Activated T-cell treated with anti-CD3 and anti-CD28 coated beads, Interleukin-2, amount 50 U/mL, for 72 hours (primary cell): ENCODE measurements at regions not wholly inside any gene's neighbourhood (a gene's known extent, or its start where the extent isn't known, plus 50 kb on each side); places are given as distances from the start of the nearest gene placed in this dataset.
"Not testable (repeated sequence)": the region's sequence is repeated elsewhere in the genome, so short reads cannot be mapped to it uniquely, and the experiment has no call there.

Source experiments
- ATAC-seq, 2 donors: fragments of 150-1000 bp; cut with Tn5 transposase; replicated peaks in 1 of 2; 2 replicates each; pipeline ENCODE4 v1.10.0; 2021; ENCODE audit warnings: moderate library complexity in 2 of 2, mild to moderate bottlenecking in 1 of 2
- DNase-seq, 2 donors: peaks; one replicate each; pipeline ENCODE4 v3.0.0; 2021 to 2022; ENCODE audit warnings: mixed read lengths in 1 of 2
- H3K27ac Mint-ChIP-seq: one replicate; pipeline ENCODE4 v1.8.0; 2022; ENCODE audit warnings: mild to moderate bottlenecking, moderate library complexity, mixed read lengths
- H3K27me3 Mint-ChIP-seq: one replicate; pipeline ENCODE4 v1.8.0; 2022; ENCODE audit warnings: low read depth, mixed read lengths
- H3K36me3 Mint-ChIP-seq, 2 donors: one replicate each; pipeline ENCODE4 v1.8.0; 2022; ENCODE audit warnings: mixed read lengths in 2 of 2, mild to moderate bottlenecking in 1 of 2; ENCODE audit not compliant: insufficient read depth in 2 of 2
- H3K4me1 Mint-ChIP-seq: one replicate; pipeline ENCODE4 v1.8.0; 2022; ENCODE audit warnings: low read depth, mixed read lengths
- H3K4me3 Mint-ChIP-seq, 2 donors: one replicate each; pipeline ENCODE4 v1.8.0; 2022; ENCODE audit warnings: mild to moderate bottlenecking in 2 of 2, mixed read lengths in 2 of 2, moderate library complexity in 2 of 2
- H3K9me3 Mint-ChIP-seq, 2 donors: one replicate each; pipeline ENCODE4 v1.8.0; 2022; ENCODE audit warnings: mixed read lengths in 2 of 2

DNA sequence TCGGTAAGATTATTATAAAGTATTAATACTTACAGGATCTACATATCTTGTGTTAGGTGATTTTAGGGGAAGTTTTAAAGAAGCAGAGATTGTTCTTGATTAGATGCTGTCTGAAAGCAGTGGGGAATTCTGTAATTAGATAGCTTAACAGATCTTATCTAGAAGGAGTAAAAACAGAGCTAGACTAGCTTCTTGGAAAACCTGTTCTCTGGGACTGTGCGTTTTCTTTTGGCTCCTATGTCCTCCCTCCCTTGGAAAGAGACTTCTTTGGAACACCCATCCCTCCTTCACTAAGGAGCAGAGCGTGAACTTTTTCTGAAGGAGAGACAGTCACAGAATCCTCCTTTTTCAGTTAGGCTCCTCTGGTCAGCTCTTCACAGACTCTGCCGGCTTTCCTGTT, 83.5 kb upstream of the ZNF184 start:
- Mint-ChIP-seq H3K9me3 (peaks cover 0 to 1% of the 10 kb centered on the region in 2 donors), H3K36me3 (peaks cover 0 to 4% of the 10 kb centered on the region in 2 donors), H3K27ac (no peak overlapping the region), H3K4me1 (peaks cover 23% of the 10 kb centered on the region), H3K27me3 (peaks cover 75% of the 10 kb centered on the region), H3K4me3 (no peak overlapping the region)
- no peak for ATAC-seq
- DNase-seq, result no peak

DNA sequence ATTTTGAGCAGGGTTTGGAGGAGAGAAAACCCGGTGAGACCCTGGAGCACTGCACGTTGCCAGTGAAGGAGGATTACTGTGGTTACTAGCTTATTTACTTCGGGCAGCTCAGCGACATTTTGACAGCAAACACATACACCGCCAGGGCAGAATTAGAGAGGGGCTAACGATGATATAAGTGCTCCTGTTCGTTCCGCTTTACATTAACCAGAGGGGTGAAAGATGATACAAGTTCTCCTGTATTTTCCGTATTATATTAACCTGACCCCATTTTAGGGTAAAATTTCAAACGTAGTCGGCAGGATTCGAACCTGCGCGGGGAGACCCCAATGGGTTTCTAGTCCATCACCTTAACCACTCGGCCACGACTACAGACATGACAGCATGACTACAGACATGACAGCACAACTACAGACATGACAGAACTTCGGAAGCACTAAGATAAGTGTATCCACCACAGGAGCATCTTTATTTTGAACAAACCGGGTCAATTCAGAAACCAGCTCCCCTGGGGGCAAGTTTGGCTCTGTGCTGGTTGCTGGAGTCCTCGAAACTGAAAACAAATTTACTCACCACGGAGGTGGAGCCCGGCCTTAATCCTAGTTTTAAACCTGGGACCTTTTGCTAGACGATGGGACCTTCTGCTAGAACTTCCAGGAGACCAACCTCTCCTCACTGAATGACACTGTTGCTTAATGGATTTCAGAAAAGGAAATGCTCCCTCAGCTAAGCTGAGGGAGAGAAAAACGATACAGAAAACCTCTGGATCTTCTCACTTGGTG, 80.4 kb upstream of the ZNF184 start:
- Mint-ChIP-seq H3K27me3 (peaks cover 74% of the 10 kb centered on the region), H3K27ac (peak overlapping the region; percentile 84), H3K4me1 (peaks cover 21% of the 10 kb centered on the region), H3K9me3 (peaks cover 0 to 2% of the 10 kb centered on the region in 2 donors), H3K4me3 (peak overlapping the region; percentile 42 to 75), H3K36me3 (peaks cover 0 to 4% of the 10 kb centered on the region in 2 donors)
- DNase-seq (peak; percentile 48 to 53), ATAC-seq (peak; percentile 93 to 95)

- Mint-ChIP-seq H3K36me3 (peaks cover 0 to 3% of the 10 kb centered on the region in 2 donors), H3K27ac (no peak overlapping the region)
- ATAC-seq, result no peak
Observed at GRCh38 chr6:27551607-27552006, 78.7 kb upstream of the ZNF184 start.

DNA sequence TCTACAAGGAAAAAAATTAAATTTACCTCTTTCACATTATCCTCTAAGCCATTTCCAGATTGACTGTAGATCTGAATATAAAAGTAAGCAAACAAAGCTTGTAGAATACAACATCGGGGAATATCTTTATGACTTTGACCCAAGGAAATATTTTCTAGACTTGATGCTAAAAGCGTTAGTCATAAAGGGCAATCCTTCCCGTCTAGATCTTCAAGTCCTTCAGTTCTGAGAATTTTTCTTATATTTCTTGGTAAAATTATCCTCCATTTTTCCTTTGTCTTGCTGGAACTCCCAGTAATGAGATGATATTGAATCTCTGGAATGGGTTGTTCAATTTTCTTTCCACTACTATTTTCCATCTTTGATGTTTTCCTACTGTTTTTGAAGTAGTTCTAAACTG, 77.8 kb upstream of the ZNF184 start:
- H3K9me3 Mint-ChIP-seq, result peaks cover 1 to 3% of the 10 kb centered on the region in 2 donors
- H3K4me1 Mint-ChIP-seq, result peaks cover 36% of the 10 kb centered on the region
- DNase-seq, result no peak
- peaks cover 79% of the 10 kb centered on the region for H3K27me3 Mint-ChIP-seq
- ATAC-seq, result no peak
- no peak overlapping the region for H3K4me3 Mint-ChIP-seq
- H3K27ac Mint-ChIP-seq, result no peak overlapping the region
- peaks cover 2% of the 10 kb centered on the region in 2 donors for H3K36me3 Mint-ChIP-seq

More at GRCh38 chr6:27551607-27552006, 78.7 kb upstream of the ZNF184 start:
- Mint-ChIP-seq H3K27me3 (peaks cover 74% of the 10 kb centered on the region), H3K4me1 (peaks cover 32% of the 10 kb centered on the region), H3K4me3 (no peak overlapping the region), H3K9me3 (peaks cover 0 to 2% of the 10 kb centered on the region in 2 donors)
- no peak for DNase-seq

- not testable (repeated sequence) for DNase-seq, H3K9me3 Mint-ChIP-seq, H3K4me3 Mint-ChIP-seq, H3K27ac Mint-ChIP-seq, H3K36me3 Mint-ChIP-seq, ATAC-seq
- H3K27me3 Mint-ChIP-seq, result peaks cover 92% of the 10 kb centered on the region
- peaks cover 51% of the 10 kb centered on the region for H3K4me1 Mint-ChIP-seq
Observed at GRCh38 chr6:27549241-27549598, 76.3 kb upstream of the ZNF184 start.

DNA sequence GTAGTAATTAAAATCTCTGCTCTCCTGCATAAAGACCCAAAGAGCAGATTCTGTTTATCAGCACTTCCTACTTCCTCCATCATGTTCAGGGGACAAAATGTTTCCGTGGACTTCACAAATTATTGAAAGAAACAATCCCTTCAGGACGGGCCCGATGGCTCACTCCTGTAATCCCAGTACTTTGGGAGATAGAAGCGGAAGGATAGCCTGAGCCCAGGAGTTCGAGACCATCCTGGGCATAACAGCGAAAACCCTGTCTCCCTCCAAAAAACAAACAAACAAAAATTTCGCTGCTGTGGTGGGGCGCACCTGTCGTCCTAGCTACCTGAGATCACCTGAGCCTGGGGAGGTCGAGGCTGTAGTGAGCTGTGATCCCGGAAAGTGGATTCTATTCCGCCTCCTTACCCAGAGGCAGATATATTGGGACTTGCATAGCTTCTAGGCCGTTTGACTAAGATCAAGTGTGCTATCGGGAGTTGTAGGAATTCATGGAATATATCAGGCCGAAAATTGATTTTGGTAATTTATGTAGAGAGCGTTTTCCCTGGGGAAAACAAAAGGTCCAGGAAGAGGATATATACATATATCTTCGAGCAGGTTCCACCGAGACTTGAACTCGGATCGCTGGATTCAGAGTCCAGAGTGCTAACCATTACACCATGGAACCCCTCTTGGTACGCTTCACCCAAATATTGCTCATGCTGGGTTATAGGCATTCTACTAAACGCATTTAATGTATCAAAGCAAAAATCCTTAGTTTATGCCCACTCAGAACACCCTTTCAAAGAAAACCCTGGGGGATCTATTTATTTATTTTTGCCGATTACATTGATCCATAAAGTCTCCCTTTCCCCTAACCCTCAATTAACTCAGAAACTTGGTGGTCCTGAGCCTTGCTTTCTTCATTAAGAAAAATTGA, 74.5 kb upstream of the ZNF184 start:
- peaks cover 91% of the 10 kb centered on the region for H3K27me3 Mint-ChIP-seq
- DNase-seq (peak; percentile 37 to 60), ATAC-seq (peak; percentile 35 to 69)
- H3K4me1 Mint-ChIP-seq, result peaks cover 39% of the 10 kb centered on the region
- H3K27ac Mint-ChIP-seq, result no peak overlapping the region
- peaks cover 6 to 11% of the 10 kb centered on the region in 2 donors for H3K36me3 Mint-ChIP-seq
- peak overlapping the region; percentile 64 to 79 for H3K4me3 Mint-ChIP-seq
- H3K9me3 Mint-ChIP-seq, result peaks cover 2 to 3% of the 10 kb centered on the region in 2 donors

DNA sequence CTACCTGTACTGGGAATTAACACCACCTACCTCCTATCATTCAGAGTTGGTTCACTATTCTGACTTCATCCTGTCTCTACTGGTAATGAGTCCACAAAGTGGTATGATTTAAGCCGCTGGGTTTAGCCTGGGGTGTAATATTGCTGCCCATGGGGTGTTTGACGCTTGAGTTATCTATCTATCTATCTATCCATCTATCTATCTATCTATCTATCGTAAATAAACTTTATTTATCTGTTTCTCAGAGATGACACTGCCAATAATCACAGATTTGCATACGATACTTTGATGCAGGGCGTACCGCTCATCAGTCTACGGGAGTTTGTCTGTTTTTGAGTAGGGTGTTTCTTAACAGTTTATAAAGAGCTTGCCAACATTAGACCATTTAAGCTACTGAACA, 73.6 kb upstream of the ZNF184 start:
- Mint-ChIP-seq H3K9me3 (peaks cover 2 to 3% of the 10 kb centered on the region in 2 donors), H3K36me3 (peaks cover 6 to 10% of the 10 kb centered on the region in 2 donors), H3K27me3 (peaks cover 93% of the 10 kb centered on the region), H3K27ac (no peak overlapping the region), H3K4me3 (peak overlapping the region; percentile 34 to 79), H3K4me1 (peaks cover 38% of the 10 kb centered on the region)
- ATAC-seq (no peak), DNase-seq (no peak)

DNA sequence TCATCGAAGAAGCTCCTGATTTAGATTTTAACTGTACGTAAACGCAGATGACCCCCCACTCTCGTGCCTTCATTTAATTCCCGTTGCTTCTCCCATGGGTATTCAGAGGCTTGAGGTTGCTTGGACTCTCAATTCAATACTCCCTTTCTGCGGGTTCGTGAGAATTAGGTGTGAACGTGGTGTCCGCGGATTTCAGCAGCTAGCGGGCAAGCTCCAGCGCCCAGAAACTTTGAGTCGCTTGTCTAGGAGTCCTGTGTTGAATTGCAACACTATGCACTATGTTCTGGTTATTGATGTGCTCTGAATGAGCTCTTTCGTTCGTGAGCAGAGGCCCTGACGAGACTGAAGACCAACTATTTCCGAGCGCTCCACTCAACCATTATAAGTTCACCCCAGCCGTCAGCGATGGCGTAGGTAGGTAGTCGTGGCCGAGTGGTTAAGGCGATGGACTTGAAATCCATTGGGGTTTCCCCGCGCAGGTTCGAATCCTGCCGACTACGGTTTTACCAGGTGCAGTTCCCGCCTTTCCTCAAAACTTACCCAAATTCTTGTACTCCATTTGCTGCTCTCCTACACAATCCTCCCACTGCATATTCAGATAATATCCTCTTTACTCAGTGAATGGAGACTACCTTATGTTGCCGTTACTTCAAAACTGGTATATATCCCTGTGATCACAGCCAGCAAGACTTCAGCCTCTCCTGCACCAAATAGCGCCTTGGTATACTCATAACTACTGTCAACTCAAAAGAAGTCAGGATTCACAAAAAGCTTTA, 72.6 kb upstream of the ZNF184 start:
- Mint-ChIP-seq H3K36me3 (peaks cover 6 to 9% of the 10 kb centered on the region in 2 donors), H3K4me1 (peaks cover 38% of the 10 kb centered on the region), H3K27me3 (peaks cover 93% of the 10 kb centered on the region), H3K9me3 (peaks cover 2% of the 10 kb centered on the region in 2 donors), H3K4me3 (peak overlapping the region; percentile 79 to 85), H3K27ac (peak overlapping the region; percentile 72)
- DNase-seq (peak; percentile 56 to 58), ATAC-seq (peak; percentile 62 to 71)

DNA sequence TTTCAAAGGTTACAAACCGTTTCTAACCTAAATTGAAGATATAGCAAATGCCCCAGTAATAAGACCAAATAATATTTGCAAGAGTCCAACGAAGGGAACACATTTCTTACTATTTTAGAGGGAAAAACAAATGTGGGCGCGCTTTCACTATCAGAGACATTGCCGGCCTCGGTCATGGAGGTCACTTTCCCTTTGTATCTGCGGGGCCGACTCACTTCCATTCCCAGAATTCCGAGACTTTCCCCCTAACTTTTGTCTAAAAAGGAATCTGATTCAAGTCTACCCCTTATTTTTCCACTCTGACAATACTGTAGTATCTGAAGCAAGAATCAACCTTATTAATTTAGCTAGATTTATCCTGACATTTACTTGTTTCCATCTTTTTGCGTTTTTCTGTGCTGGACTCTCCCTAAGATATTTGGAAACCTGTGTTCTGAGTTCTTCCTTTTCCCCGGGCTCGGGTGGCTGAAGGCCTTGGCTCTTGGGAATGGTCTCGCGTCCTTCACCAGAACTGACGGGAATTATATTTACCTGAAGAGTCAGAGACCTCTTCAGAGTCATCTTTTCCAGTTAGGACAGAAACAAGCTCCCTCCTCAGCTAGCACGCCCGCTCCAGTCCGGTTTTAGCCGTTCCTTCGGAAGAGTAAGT, 71.8 kb upstream of the ZNF184 start:
- Mint-ChIP-seq H3K9me3 (peaks cover 2% of the 10 kb centered on the region in 2 donors), H3K4me1 (peaks cover 40% of the 10 kb centered on the region), H3K4me3 (peak overlapping the region; percentile 79 to 85), H3K36me3 (peaks cover 6 to 9% of the 10 kb centered on the region in 2 donors), H3K27me3 (peaks cover 93% of the 10 kb centered on the region), H3K27ac (no peak overlapping the region)
- DNase-seq (no peak), ATAC-seq (no peak)

DNA sequence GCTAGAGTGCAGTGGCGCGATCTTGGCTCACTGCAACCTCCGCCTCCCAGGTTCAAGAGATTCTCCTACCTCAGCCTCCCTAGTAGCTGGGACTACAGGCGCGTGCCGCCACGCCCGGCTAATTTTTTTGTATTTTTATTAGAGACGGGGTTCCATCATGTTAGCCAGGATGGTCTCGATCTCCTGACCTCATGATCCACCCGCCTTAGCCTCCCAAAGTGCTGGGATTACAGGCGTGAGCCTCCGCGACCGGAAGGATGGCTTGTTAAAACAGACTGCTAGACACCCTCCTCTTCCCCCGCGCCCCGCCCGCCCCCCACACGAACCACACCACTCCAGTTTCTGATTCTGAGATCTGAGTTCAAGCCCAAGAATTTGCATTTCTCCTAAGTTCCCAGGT, 71.2 kb upstream of the ZNF184 start:
- peaks cover 92% of the 10 kb centered on the region for H3K27me3 Mint-ChIP-seq
- peaks cover 42% of the 10 kb centered on the region for H3K4me1 Mint-ChIP-seq
- peak overlapping the region in 1 of 2 donors; percentile 79 for H3K4me3 Mint-ChIP-seq
- not testable (repeated sequence) for H3K9me3 Mint-ChIP-seq, H3K27ac Mint-ChIP-seq, H3K36me3 Mint-ChIP-seq, ATAC-seq, DNase-seq

- no peak for DNase-seq
- no peak for ATAC-seq
- Mint-ChIP-seq H3K4me3 (no peak overlapping the region), H3K9me3 (peaks cover 2% of the 10 kb centered on the region in 2 donors), H3K4me1 (peaks cover 32% of the 10 kb centered on the region), H3K27me3 (peaks cover 80% of the 10 kb centered on the region), H3K27ac (no peak overlapping the region), H3K36me3 (peaks cover 6 to 9% of the 10 kb centered on the region in 2 donors)
Observed at GRCh38 chr6:27542485-27542884, 69.6 kb upstream of the ZNF184 start.

DNA sequence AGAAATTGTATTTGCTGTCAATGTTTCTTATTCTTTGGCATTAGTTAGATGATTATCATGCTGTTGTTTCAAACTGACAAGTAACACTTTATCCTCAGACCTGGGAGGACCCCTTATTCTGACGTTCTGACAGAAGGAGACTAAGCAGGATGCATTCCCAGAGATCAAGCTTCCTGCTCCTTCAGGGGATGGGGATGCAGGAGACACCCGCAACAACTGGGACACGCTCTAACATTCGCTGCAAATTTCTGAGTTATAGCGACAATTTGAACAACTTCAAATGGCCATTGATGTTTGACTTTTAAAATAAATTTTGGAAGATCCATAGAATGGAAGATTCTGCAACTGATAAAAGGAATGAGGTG, 69.0 kb upstream of the ZNF184 start:
- ATAC-seq (no peak), DNase-seq (no peak)
- Mint-ChIP-seq H3K4me3 (no peak overlapping the region), H3K27me3 (peaks cover 80% of the 10 kb centered on the region), H3K27ac (peak overlapping the region; percentile 60), H3K4me1 (peaks cover 26% of the 10 kb centered on the region), H3K9me3 (peaks cover 2% of the 10 kb centered on the region in 2 donors), H3K36me3 (peaks cover 6 to 9% of the 10 kb centered on the region in 2 donors)
